Stimulated activated naive CD8-positive, alpha-beta T cell treated with anti-CD3 and anti-CD28 coated beads, Interleukin-15, Interleukin-2, amounts not matched to agents 100 ng/mL and 50 ng/mL, for 24 hours (primary cell): ENCODE measurements at regions not wholly inside any gene's neighbourhood (a gene's known extent, or its start where the extent isn't known, plus 50 kb on each side); places are given as distances from the start of the nearest gene placed in this dataset.

ENCODE experiments used
- H3K27ac Mint-ChIP-seq: one replicate; pipeline ENCODE4 v1.8.0; 2021; ENCODE audit warnings: mild to moderate bottlenecking, mixed read lengths
- H3K27me3 Mint-ChIP-seq: one replicate; pipeline ENCODE4 v1.8.0; 2021; ENCODE audit warnings: mixed read lengths
- H3K36me3 Mint-ChIP-seq: one replicate; pipeline ENCODE4 v1.8.0; 2021; ENCODE audit warnings: low read depth, mixed read lengths
- H3K4me1 Mint-ChIP-seq: one replicate; pipeline ENCODE4 v1.8.0; 2021; ENCODE audit warnings: low read depth, mixed read lengths
- H3K4me3 Mint-ChIP-seq: one replicate; pipeline ENCODE4 v1.8.0; 2021; ENCODE audit warnings: mild to moderate bottlenecking, mixed read lengths
- H3K9me3 Mint-ChIP-seq: one replicate; pipeline ENCODE4 v1.8.0; 2021; ENCODE audit warnings: mixed read lengths

DNA sequence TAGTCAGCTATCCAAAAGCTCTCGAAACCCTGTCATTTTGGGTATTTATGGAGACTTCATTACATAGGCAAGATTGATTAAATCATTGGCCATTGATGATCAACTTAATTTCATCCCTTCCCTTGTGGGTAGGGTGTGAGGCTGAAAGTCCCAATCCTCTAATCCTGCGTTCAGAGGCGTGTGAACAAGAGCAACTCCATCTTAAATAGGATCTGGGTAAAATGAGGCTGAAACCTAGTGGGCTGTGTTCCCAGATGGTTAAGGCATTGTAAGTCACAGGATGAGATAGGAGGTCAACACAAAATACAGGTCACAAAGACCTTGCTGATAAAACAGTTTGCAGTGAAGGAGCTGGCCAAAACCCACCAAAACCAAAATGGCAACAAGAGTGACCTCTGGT lies 641.7 kb upstream of the GJE1 start:
- Mint-ChIP-seq H3K9me3 (no peaks in the 10 kb centered on the region), H3K27me3 (no peaks in the 10 kb centered on the region), H3K27ac (no peak overlapping the region), H3K4me3 (no peak overlapping the region), H3K36me3 (no peaks in the 10 kb centered on the region), H3K4me1 (peaks cover 14% of the 10 kb centered on the region)

DNA sequence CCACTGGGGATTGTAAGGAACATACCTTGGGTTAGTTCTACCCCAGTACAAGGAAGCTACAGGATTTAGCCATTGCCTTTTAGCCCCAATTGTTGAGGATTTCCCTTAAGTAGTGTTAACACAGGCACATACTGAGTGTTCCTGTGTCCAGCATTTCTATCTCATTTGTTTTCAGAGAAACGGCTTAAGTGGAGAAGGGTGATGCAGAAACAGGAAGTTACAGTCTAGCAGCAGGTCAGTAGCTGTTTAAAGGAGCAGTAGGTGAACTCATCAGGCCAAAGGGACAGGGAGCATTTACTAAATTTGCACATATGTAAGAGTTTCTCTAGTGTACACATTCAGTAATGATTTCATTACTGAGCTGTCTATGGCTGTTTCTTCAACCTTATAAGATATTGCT lies 644.2 kb upstream of the GJE1 start:
- Mint-ChIP-seq H3K27me3 (no peaks in the 10 kb centered on the region), H3K4me3 (no peak overlapping the region), H3K9me3 (no peaks in the 10 kb centered on the region), H3K27ac (peak overlapping the region; percentile 46), H3K36me3 (no peaks in the 10 kb centered on the region), H3K4me1 (peaks cover 39% of the 10 kb centered on the region)

DNA sequence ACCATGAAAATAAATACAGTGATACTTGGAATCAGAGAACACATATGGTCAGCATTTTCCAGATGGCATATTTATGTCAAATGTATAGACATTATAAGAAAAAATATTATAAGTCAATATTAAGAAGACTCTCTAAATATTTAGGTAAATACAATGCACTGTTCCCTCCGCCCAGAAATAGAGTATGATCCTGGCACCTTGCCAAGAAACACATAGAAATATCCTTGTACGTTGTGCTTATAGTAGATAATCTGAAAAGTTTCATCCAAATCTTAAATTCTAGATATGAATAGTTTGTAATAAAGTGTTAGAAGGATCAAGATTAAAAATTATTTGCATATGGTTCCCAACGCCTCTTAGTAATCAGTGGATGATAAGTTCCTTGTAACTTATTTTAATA lies 645.8 kb upstream of the GJE1 start:
- no peaks in the 10 kb centered on the region for H3K9me3 Mint-ChIP-seq
- no peaks in the 10 kb centered on the region for H3K27me3 Mint-ChIP-seq
- no peaks in the 10 kb centered on the region for H3K36me3 Mint-ChIP-seq
- H3K27ac Mint-ChIP-seq = no peak overlapping the region
- H3K4me3 Mint-ChIP-seq = no peak overlapping the region
- H3K4me1 Mint-ChIP-seq = peaks cover 51% of the 10 kb centered on the region

DNA sequence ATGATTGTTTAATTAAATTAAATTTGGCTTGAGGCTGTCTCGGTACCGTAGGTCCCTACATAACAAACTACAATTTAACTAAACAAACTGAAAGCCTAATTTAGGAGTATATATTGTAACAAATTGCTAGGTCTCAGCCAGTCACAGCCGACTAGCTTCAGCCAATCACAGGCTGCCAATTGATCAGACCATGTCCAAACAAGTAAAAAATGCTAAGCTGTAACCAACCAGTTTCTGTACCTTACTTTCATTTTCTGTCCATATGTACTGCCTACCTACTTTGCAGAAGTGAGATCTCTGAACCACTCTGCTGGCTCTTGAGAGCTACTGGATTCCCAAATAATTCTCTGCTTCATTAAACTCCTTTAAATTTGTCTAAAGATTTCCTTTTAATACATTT lies 648.0 kb upstream of the GJE1 start:
- Mint-ChIP-seq H3K27me3 (no peaks in the 10 kb centered on the region), H3K9me3 (peaks cover 2% of the 10 kb centered on the region), H3K36me3 (no peaks in the 10 kb centered on the region), H3K27ac (peak overlapping the region; percentile 85), H3K4me1 (peaks cover 56% of the 10 kb centered on the region), H3K4me3 (peak overlapping the region; percentile 63)

DNA sequence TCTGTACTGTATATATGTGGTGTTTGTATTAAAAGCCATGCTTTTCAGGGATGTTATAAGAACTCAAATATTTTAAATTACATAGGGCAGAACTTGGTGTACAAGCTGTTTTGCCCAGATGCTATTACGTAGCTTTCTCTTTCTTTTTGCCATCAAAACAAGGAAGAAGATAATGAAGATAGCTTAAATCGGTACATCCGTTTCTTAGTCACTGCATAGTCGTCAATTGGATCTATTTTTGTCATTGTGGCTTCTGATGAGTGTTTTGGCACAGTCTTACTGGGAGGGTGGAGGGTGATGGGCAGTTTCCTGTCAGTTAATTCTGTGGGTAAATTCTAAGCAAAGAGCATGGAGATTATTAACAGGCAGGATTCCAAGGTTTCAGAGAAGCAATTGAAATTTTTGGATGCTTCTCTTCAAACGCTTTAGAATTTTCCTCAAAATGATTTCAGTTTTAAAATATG lies 649.1 kb upstream of the GJE1 start:
- Mint-ChIP-seq H3K27me3 (no peaks in the 10 kb centered on the region), H3K9me3 (peaks cover 4% of the 10 kb centered on the region), H3K27ac (peak overlapping the region; percentile 85), H3K4me1 (peaks cover 56% of the 10 kb centered on the region), H3K36me3 (no peaks in the 10 kb centered on the region), H3K4me3 (peak overlapping the region; percentile 84)

DNA sequence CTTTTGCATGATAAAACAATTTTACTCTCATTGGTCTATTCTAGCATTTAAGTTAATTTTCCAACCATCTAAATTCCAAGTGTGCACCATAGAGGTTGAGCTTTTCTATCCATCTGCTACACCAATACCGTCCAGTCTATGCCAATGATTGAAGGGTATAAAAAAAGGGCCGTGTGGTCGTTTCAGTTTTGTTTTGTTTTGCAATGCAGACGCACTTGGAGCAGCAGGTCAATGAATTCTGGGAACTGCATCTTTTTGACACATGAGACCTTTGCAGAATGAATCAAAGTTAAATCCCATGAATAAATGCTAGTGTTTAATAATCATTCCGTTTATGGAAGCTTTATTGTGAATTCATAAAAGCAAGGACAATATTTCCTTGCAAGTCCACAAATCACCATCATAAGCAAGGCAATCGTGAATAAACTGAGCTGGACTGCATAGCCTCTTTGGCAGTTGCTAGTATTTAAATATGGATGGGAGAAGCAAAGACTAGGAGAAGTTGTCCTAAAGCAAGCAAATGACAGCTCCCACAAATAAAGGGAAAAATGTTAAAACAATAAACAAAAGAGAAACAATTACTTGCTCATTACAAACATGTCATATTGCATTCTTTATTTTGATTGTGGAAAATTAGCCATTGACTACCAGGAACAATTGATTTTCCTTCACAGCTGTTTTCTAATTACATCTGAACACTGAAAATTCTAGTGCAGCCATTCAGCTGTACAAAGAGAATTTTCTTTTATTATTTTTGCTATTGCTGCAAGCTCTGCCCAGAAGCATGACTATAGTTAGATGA lies 649.7 kb upstream of the GJE1 start:
- Mint-ChIP-seq H3K36me3 (no peaks in the 10 kb centered on the region), H3K27me3 (no peaks in the 10 kb centered on the region), H3K4me3 (peak overlapping the region; percentile 84), H3K9me3 (peaks cover 4% of the 10 kb centered on the region), H3K27ac (peak overlapping the region; percentile 85), H3K4me1 (peaks cover 50% of the 10 kb centered on the region)

DNA sequence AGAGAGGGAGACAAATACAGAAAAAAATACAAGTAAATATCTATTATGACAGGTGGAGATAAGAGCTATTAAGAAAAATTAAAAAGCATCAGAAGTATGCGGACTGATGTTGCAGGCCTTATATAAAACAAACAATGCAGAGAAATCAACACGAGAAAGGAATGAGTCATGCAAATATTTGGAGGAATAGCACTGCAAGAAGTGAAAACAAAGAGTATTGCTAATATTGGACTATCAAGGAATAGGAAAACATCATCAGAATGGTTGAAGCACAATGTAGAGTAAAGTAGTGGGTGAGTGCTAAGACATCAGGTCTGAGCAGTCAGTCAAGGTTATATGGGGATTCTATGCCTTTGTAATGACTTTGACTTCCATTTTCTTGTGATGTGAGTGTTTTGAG lies 657.5 kb upstream of the GJE1 start:
- peaks cover 6% of the 10 kb centered on the region for H3K4me1 Mint-ChIP-seq
- peaks cover 4% of the 10 kb centered on the region for H3K9me3 Mint-ChIP-seq
- H3K27ac Mint-ChIP-seq = no peak overlapping the region
- no peak overlapping the region for H3K4me3 Mint-ChIP-seq
- no peaks in the 10 kb centered on the region for H3K36me3 Mint-ChIP-seq
- H3K27me3 Mint-ChIP-seq = no peaks in the 10 kb centered on the region

DNA sequence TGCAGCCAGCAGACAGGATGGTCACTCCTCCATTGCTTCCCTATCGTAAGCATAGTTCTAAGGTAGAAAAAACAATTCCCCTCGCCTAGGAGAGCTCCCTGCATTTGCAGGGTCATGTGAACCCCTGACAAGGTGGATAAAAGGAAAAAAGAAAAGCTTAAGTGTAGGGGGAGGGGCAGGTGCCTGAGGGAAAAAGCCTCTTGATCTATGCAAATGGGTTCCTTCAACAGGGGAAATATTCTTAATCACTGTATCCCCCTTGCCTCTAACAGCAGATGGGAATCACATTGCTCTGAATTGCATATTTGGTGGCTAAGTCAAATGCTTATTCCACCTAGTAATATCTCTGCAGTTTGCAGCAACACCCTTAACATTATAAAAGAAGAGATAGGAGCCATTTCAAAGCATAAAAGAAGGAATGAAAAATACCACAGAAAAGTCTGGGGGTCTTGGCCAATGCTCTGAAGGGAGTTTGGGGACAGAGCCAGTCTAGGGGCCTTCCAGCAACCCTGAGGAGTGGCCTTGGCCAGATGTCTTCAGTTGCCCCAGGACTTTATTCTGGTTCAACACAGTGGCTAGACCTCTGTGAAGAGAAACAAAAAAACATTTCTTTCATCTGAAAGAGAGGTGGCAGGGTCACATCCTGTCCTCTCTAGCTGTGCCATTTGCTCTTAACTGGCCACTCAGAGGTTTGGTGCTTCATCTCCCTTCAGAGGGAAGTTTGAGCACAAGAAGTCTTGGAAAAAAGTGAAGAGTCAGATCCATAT lies 660.4 kb upstream of the GJE1 start:
- H3K27me3 Mint-ChIP-seq = no peaks in the 10 kb centered on the region
- no peaks in the 10 kb centered on the region for H3K36me3 Mint-ChIP-seq
- no peak overlapping the region for H3K27ac Mint-ChIP-seq
- H3K9me3 Mint-ChIP-seq = no peaks in the 10 kb centered on the region
- no peak overlapping the region for H3K4me3 Mint-ChIP-seq
- H3K4me1 Mint-ChIP-seq = peaks cover 11% of the 10 kb centered on the region

DNA sequence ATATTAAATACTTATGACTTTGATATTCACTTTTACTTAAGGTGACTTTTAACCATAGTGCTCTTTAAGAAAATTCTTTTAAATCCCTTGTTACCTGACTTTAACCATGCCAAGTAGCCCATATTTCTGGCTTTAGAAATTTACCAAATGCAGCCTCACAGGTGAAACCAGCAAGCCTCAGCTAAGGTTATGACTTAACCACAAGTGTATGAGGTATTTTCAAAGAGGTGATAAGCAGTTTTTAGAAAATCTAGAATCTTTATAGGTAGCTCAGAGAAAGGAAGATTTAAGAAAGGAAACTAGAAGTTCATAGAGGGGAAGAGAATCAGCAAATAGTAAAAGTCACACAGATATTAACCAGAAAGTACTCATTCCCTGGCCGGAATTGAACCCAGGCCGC lies 661.9 kb upstream of the GJE1 start:
- no peaks in the 10 kb centered on the region for H3K9me3 Mint-ChIP-seq
- no peak overlapping the region for H3K27ac Mint-ChIP-seq
- H3K27me3 Mint-ChIP-seq = no peaks in the 10 kb centered on the region
- H3K4me3 Mint-ChIP-seq = no peak overlapping the region
- H3K4me1 Mint-ChIP-seq = peaks cover 11% of the 10 kb centered on the region
- H3K36me3 Mint-ChIP-seq = no peaks in the 10 kb centered on the region

DNA sequence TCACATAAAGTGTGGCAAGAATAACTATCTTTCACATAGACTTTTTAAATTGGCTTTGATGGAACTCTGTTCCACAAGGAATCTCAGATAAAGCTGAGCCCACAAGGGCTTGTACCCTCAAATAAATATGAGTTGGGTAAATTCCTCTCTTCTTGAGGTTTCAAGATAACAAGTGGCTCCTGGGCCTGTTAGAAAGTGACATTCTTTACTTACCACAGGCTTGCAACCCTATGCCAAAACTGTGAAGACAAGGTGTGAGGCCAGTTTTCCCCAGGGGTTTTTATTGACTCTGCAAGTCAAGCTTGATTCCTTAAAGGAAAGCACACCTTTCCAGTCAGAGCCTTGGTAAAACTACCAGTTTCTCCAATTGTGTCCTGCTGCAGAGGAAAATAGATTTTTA lies 664.8 kb upstream of the GJE1 start:
- H3K27me3 Mint-ChIP-seq = no peaks in the 10 kb centered on the region
- peaks cover 22% of the 10 kb centered on the region for H3K4me1 Mint-ChIP-seq
- H3K36me3 Mint-ChIP-seq = no peaks in the 10 kb centered on the region
- no peak overlapping the region for H3K4me3 Mint-ChIP-seq
- no peaks in the 10 kb centered on the region for H3K9me3 Mint-ChIP-seq
- no peak overlapping the region for H3K27ac Mint-ChIP-seq

DNA sequence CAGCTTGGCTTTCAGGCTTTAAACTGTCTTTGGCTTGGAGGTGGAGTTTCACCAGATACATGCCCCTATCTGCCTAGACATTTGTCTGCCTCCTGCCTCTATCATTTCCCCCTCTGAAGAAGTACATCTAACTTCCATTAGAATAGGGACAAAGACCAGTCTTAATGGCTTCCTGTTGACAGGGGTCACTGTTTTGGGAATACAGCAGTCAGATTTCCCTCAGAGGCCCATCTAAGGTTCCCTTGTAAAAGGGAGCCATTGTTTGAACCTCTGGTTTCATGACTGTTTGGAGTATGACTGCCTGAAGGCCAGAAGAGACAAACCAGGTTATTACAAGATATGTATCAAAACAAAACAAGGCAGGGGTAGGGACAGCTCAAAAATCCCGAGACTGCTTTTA lies 665.7 kb upstream of the GJE1 start:
- Mint-ChIP-seq H3K27ac (no peak overlapping the region), H3K36me3 (no peaks in the 10 kb centered on the region), H3K27me3 (no peaks in the 10 kb centered on the region), H3K4me1 (peaks cover 24% of the 10 kb centered on the region), H3K4me3 (no peak overlapping the region), H3K9me3 (no peaks in the 10 kb centered on the region)

DNA sequence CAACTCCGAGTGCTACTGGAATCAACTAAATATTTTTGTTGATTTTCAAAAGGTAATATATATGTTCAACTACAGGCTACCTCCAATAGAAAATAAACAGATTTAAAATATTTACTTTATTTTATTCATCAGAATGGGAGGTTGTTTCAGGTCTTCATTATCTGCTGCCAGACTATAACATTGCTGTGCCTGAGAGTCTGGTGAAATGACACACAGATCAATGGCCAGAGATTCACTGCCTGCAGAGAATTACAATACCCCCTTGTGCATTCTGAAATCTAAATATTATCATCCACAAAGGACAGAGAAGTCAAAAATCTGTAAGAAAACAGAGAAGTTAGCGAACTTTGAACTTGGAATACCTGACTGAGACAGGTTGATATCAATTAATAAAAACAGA lies 667.8 kb upstream of the GJE1 start:
- Mint-ChIP-seq H3K4me3 (no peak overlapping the region), H3K9me3 (no peaks in the 10 kb centered on the region), H3K27ac (no peak overlapping the region), H3K27me3 (no peaks in the 10 kb centered on the region), H3K4me1 (peaks cover 21% of the 10 kb centered on the region), H3K36me3 (no peaks in the 10 kb centered on the region)

DNA sequence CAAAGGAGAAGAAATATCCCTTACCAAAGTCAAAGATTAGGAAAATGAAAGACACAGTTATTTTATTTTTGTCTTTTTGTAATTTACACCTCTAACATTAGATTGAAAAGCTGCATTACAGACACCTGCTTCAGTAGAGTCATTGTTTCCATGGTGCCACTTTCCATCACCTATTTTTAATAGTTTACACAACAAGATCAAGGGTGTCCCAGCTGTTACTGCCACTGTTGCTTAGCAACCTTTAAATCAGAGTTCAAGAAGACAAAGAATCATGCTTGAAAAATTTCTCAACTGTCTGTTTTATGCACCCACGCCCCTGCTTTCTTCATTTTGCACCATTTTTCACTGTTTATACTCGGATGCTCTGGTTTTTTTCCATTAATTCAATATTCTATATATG lies 668.2 kb upstream of the GJE1 start:
- Mint-ChIP-seq H3K4me1 (peaks cover 21% of the 10 kb centered on the region), H3K27ac (no peak overlapping the region)

DNA sequence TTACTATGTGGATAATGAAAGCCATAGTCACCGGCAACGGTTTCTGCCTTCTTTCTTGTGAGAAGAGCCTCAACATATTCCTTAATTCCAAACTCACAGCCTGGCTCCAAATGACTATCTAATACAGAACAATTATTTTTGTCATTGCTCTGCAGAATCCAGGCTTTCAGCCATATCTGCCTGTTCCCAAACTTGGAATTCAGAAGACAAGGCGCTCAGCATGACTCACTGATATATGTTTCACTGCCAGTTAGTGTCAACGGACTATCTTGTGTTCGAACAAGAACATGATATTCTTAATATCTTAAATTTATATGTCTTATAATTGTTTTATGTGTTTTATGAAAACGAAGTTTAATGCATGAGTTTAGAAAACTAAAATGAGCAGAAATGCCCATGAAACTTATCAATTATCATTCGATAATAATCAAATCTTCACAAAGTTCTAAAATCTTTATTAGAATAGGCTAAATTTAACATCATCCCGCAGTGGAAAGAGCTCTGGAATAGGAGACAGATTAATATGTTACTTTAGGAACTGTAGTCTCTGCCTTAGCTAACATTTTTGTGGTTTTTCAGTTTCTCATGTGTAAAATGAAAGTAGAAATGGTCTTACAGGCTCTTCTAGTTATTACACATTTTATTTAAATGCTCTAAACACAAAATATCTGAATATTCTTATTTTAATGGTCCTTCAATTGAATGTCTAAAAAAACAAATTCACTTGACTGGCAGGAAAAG lies 669.3 kb upstream of the GJE1 start:
- no peaks in the 10 kb centered on the region for H3K27me3 Mint-ChIP-seq
- H3K27ac Mint-ChIP-seq = no peak overlapping the region
- no peaks in the 10 kb centered on the region for H3K36me3 Mint-ChIP-seq
- H3K4me3 Mint-ChIP-seq = no peak overlapping the region
- H3K9me3 Mint-ChIP-seq = no peaks in the 10 kb centered on the region
- peaks cover 21% of the 10 kb centered on the region for H3K4me1 Mint-ChIP-seq

More for the DNA sequence above, 668.2 kb upstream of the GJE1 start:
- Mint-ChIP-seq H3K4me3 (no peak overlapping the region), H3K27me3 (no peaks in the 10 kb centered on the region), H3K9me3 (no peaks in the 10 kb centered on the region), H3K36me3 (no peaks in the 10 kb centered on the region)
